ENCODE measurements at regions not wholly inside any gene's neighbourhood (a gene's known extent, or its start where the extent isn't known, plus 50 kb on each side); places are given as distances from the start of the nearest gene placed in this dataset.

DNA sequence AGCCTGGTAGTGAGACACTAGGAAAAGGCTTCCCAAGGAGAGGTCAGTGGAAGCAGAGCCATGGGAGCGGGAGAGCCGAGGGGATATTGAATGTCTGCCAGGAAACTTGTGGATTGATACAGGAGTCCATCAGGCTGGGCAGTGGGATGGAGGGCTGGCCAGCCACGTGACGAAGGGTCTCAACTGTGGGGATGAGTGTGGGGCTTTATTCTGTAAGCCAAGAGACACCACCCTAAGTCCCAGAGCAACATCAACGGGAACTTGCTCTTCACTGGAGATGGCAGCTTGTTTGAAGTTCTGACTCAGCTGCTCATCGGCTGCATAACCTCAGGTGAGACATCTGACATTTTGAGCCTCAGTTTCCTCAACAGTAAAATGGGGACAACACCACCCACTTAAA is 197.8 kb downstream of the VRK1 start:
- Histone ChIP-seq H3K9ac (ENCODE audit: extremely low read depth, low read length, poor library complexity, severe bottlenecking) (no peak overlapping the region), H3K27ac (ENCODE audit: low read depth, low read length) (no peak overlapping the region), H3K9me3 (ENCODE audit: control insufficient read depth, low read length) (no peaks in the 10 kb centered on the region), H3K36me3 (ENCODE audit: control insufficient read depth, insufficient read depth, low read length) (no peaks in the 10 kb centered on the region), H3K27me3 (ENCODE audit: control insufficient read depth, insufficient read depth, low read length, poor library complexity, severe bottlenecking) (no peaks in the 10 kb centered on the region), H3K4me3 (ENCODE audit: low read length) (no peak overlapping the region), H3K4me1 (ENCODE audit: control insufficient read depth, insufficient read depth, low read length) (no peaks in the 10 kb centered on the region)
- Mint-ChIP-seq H3K36me3 (ENCODE audit: low read depth) (no peaks in the 10 kb centered on the region), H3K9me3 (no peaks in the 10 kb centered on the region), H3K4me1 (no peaks in the 10 kb centered on the region), H3K4me3 (no peak overlapping the region), H3K27ac (no peak overlapping the region), H3K27me3 (ENCODE audit: insufficient read depth) (peaks cover 3% of the 10 kb centered on the region)
- peak; percentile 12 for DNase-seq
- TF ChIP-seq, protein P1, sequence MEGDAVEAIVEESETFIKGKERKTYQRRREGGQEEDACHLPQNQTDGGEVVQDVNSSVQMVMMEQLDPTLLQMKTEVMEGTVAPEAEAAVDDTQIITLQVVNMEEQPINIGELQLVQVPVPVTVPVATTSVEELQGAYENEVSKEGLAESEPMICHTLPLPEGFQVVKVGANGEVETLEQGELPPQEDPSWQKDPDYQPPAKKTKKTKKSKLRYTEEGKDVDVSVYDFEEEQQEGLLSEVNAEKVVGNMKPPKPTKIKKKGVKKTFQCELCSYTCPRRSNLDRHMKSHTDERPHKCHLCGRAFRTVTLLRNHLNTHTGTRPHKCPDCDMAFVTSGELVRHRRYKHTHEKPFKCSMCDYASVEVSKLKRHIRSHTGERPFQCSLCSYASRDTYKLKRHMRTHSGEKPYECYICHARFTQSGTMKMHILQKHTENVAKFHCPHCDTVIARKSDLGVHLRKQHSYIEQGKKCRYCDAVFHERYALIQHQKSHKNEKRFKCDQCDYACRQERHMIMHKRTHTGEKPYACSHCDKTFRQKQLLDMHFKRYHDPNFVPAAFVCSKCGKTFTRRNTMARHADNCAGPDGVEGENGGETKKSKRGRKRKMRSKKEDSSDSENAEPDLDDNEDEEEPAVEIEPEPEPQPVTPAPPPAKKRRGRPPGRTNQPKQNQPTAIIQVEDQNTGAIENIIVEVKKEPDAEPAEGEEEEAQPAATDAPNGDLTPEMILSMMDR (conservative IDR thresholded peaks at IDR 0.05) = no peak
- WGBS, 2 experiments (ENCODE audit: insufficient coverage in 1 of 2, insufficient read length in 1 of 2) = 86 to 94% methylated on average over 6 of the region's 6 CpGs

DNA sequence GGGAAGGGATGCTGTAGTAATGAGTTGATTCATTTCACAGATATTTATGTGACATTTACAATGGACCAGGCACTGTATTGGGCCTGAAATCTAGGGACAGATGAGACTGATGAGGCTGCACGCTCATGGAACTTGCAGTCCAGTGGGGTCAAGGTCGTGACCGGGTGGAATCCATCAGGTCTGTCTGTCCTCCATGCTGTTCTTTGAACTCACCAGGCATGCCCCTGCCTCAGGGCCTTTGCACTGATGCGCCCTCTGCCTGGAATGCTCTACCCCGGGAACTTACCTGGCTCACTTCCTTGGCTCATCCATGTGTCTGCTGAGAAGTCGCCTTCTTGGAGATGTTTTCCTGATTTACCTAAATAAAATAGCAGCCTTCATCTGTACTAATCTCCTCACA is 200.1 kb downstream of the VRK1 start:
- no peak overlapping the region for H3K9ac ChIP-seq (ENCODE audit: extremely low read depth, low read length, poor library complexity, severe bottlenecking)
- WGBS, 2 experiments (ENCODE audit: insufficient coverage in 1 of 2, insufficient read length in 1 of 2) = 91 to 93% methylated on average over 3 to 6 of the region's 6 CpGs
- no peak overlapping the region for H3K4me3 Mint-ChIP-seq

DNA sequence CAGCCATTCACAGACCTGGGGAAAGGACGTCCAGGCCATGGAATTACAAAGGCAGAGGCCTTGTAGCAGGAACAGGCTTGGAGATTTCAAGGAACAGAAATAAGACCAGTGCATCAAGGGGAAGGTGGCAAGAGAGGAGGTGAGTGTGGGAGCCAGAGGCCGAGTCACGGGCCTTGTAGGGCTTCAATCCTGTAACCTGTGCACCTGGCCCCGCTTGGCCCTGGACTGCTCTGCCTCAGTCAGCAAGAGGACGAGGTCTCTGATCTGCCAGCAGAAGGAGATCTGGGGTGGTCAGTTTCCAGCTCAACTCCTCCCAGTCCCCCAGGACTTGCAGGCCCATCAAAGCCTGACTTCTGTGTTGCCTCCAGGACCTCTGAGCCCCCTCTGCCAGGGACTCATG is 200.8 kb downstream of the VRK1 start:
- Mint-ChIP-seq H3K4me3 (no peak overlapping the region), H3K27ac (no peak overlapping the region), H3K36me3 (ENCODE audit: low read depth) (no peaks in the 10 kb centered on the region), H3K4me1 (no peaks in the 10 kb centered on the region), H3K27me3 (ENCODE audit: insufficient read depth) (peaks cover 3% of the 10 kb centered on the region), H3K9me3 (no peaks in the 10 kb centered on the region)
- DNase-seq = peak; percentile 20
- Histone ChIP-seq H3K4me1 (ENCODE audit: control insufficient read depth, insufficient read depth, low read length) (no peaks in the 10 kb centered on the region), H3K9ac (ENCODE audit: extremely low read depth, low read length, poor library complexity, severe bottlenecking) (no peak overlapping the region), H3K4me3 (ENCODE audit: low read length) (no peak overlapping the region), H3K27me3 (ENCODE audit: control insufficient read depth, insufficient read depth, low read length, poor library complexity, severe bottlenecking) (no peaks in the 10 kb centered on the region), H3K36me3 (ENCODE audit: control insufficient read depth, insufficient read depth, low read length) (no peaks in the 10 kb centered on the region), H3K27ac (ENCODE audit: low read depth, low read length) (no peak overlapping the region), H3K9me3 (ENCODE audit: control insufficient read depth, low read length) (no peaks in the 10 kb centered on the region)
- TF ChIP-seq, protein P1 (conservative IDR thresholded peaks at IDR 0.05) = no peak
- 92 to 100% methylated on average over 3 to 5 of the region's 5 CpGs for WGBS, 2 experiments (ENCODE audit: insufficient coverage in 1 of 2, insufficient read length in 1 of 2)

More for the DNA sequence above, 200.1 kb downstream of the VRK1 start:
- H3K27me3 ChIP-seq (ENCODE audit: control insufficient read depth, insufficient read depth, low read length, poor library complexity, severe bottlenecking) = no peaks in the 10 kb centered on the region
- H3K27me3 Mint-ChIP-seq (ENCODE audit: insufficient read depth) = peaks cover 3% of the 10 kb centered on the region
- H3K27ac Mint-ChIP-seq = no peak overlapping the region
- H3K36me3 ChIP-seq (ENCODE audit: control insufficient read depth, insufficient read depth, low read length) = no peaks in the 10 kb centered on the region
- TF ChIP-seq, protein P1 (conservative IDR thresholded peaks at IDR 0.05) = no peak
- no peaks in the 10 kb centered on the region for H3K4me1 Mint-ChIP-seq
- H3K9me3 ChIP-seq (ENCODE audit: control insufficient read depth, low read length) = no peaks in the 10 kb centered on the region
- no peaks in the 10 kb centered on the region for H3K9me3 Mint-ChIP-seq
- peak; percentile 26 for DNase-seq
- H3K27ac ChIP-seq (ENCODE audit: low read depth, low read length) = no peak overlapping the region
- no peaks in the 10 kb centered on the region for H3K36me3 Mint-ChIP-seq (ENCODE audit: low read depth)
- H3K4me3 ChIP-seq (ENCODE audit: low read length) = no peak overlapping the region
- no peaks in the 10 kb centered on the region for H3K4me1 ChIP-seq (ENCODE audit: control insufficient read depth, insufficient read depth, low read length)

All from endodermal cell (in vitro differentiated cells).